Activated T-helper 2 cell treated with anti-CD3 and anti-CD28 coated beads, Interferon-gamma antibody, Interleukin-2, Interleukin-4, amounts not matched to agents 10 μg/mL and 5 μg/mL and 100 μg/mL, durations not matched to agents 14 hours and 24 hours and 36 hours (primary cell): ENCODE measurements at regions not wholly inside any gene's neighbourhood (a gene's known extent, or its start where the extent isn't known, plus 50 kb on each side); places are given as distances from the start of the nearest gene placed in this dataset.

Experiments used
- DNase-seq: peaks from one replicate; pipeline ENCODE4 v3.0.0; 2021; ENCODE audit warnings: low spot score
- H3K27ac Mint-ChIP-seq: one replicate; pipeline ENCODE4 v1.8.0; 2021; ENCODE audit warnings: mixed read lengths
- H3K27me3 Mint-ChIP-seq: one replicate; pipeline ENCODE4 v1.8.0; 2021; ENCODE audit warnings: low read depth, mixed read lengths
- H3K36me3 Mint-ChIP-seq: one replicate; pipeline ENCODE4 v1.8.0; 2021; ENCODE audit warnings: low read depth, mixed read lengths
- H3K4me1 Mint-ChIP-seq: one replicate; pipeline ENCODE4 v1.8.0; 2021; ENCODE audit warnings: low read depth, mixed read lengths
- H3K4me3 Mint-ChIP-seq: one replicate; pipeline ENCODE4 v1.8.0; 2021; ENCODE audit warnings: low read depth, mild to moderate bottlenecking, moderate library complexity, mixed read lengths
- H3K9me3 Mint-ChIP-seq: one replicate; pipeline ENCODE4 v1.8.0; 2021; ENCODE audit warnings: mixed read lengths
- intact Hi-C: fragments of 100-400 bp; cut with micrococcal nuclease; formaldehyde crosslinking; loops from one replicate; pipeline ENCODE4 v1.15.1; 2023

DNA sequence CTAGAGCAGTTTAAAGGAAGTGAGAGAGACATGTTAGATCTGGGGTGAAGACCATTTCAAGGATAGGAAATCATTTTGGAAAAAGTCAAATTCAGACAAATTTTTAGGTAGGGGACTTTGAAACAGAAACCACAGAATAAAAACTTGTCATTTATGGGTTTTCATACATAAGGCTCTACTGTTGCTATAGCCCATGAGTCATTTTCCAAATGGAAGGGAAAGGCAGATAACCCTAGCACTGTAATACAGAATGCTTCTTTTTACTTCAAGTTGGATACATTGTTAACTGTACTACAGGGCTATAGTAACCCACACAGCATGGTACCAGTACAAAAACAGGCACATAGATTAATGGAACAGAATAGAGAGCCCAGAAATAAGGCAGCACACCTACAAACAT, 455.4 kb downstream of the EBF1 start:
- Mint-ChIP-seq H3K36me3 (no peaks in the 10 kb centered on the region), H3K4me3 (no peak overlapping the region), H3K27ac (no peak overlapping the region), H3K27me3 (no peaks in the 10 kb centered on the region), H3K9me3 (no peaks in the 10 kb centered on the region), H3K4me1 (no peaks in the 10 kb centered on the region)
- intact Hi-C loops = no loop called here
- DNase-seq = no peak

DNA sequence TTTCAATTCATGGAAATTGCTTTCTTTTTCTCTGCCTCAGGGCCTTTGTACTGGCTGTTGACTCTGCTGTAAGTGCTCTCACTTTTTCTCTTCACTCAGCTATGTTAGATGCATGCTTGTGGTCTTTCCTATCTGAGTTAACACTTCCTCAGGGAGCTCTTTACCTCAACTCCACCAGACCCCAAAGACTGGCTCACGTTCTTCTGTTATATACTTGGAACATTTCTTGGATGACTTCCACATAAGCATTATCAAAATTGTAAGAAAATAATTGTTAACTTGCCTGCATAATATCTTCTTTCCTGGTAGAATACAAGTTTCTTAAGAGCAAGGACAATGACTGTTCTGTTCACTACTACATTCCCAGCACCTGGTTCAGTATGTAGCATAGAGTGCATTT, 455.9 kb downstream of the EBF1 start:
- DNase-seq = no peak
- Mint-ChIP-seq H3K36me3 (no peaks in the 10 kb centered on the region), H3K4me1 (no peaks in the 10 kb centered on the region), H3K27ac (no peak overlapping the region), H3K9me3 (no peaks in the 10 kb centered on the region), H3K27me3 (no peaks in the 10 kb centered on the region), H3K4me3 (no peak overlapping the region)
- intact Hi-C loops = no loop called here

DNA sequence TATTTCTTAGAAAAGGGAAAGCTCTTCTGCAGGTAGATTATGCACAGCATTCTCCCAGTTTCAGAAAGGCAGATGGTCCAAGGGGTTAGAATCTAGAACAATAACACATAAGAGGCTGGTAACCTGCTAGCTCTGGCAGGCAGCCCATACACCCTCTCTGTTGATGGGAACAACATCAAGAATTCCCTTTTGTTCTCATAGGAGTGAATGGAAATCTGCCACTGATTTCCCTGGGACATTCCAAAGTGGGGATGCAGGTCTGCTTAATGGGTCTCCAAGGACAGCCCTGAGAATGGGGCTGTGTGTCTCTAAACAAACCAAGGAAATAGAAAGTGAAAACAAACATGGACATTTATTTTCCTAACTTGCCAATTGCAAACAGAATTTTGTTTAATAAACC, 456.8 kb downstream of the EBF1 start:
- no peak overlapping the region for H3K4me3 Mint-ChIP-seq
- intact Hi-C loops = no loop called here
- H3K9me3 Mint-ChIP-seq = no peaks in the 10 kb centered on the region
- H3K36me3 Mint-ChIP-seq = no peaks in the 10 kb centered on the region
- DNase-seq = no peak
- H3K4me1 Mint-ChIP-seq = no peaks in the 10 kb centered on the region
- H3K27ac Mint-ChIP-seq = no peak overlapping the region
- no peaks in the 10 kb centered on the region for H3K27me3 Mint-ChIP-seq

DNA sequence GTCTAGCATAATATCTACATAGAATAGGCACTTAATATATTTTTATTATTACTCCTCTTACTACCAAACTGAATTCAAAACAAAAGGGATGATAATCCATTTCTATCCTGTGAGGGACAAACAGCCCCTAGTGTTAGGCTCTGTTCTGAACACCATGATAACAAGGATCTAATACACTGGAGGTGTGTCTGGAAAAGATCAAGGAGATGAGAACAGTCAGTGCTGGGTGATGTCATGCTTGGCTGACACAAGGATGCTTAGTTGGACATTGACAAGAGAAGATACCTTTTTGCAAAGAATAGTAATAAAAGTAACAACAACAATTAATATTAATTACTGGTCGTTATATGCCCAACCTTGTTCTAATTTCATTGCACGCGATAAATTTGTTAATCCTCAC, 458.7 kb downstream of the EBF1 start:
- H3K27me3 Mint-ChIP-seq = no peaks in the 10 kb centered on the region
- intact Hi-C loops = no loop called here
- H3K36me3 Mint-ChIP-seq = no peaks in the 10 kb centered on the region
- no peak overlapping the region for H3K27ac Mint-ChIP-seq
- H3K4me3 Mint-ChIP-seq = no peak overlapping the region
- H3K9me3 Mint-ChIP-seq = no peaks in the 10 kb centered on the region
- DNase-seq = no peak
- H3K4me1 Mint-ChIP-seq = no peaks in the 10 kb centered on the region

DNA sequence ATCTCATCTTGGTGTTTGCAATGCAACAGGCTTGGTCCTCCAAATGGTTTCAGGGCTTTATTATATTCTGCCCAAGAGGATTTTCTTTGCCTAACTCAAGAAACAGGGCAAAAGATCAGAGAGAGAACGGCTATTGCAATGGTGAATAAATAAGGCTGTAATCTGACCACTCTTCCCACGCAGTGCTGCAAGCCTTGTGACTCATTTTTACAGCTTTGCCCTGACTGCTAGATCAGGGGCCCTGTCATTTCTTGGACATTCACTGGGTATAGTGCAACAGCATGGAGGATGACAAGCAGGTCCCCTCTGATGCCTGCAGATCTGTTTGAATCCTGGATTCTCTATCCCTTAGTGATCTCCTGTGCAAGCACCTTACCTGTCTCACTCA, 459.1 kb downstream of the EBF1 start:
- no peak for DNase-seq
- Mint-ChIP-seq H3K4me1 (no peaks in the 10 kb centered on the region), H3K9me3 (no peaks in the 10 kb centered on the region), H3K4me3 (no peak overlapping the region), H3K27ac (no peak overlapping the region), H3K27me3 (no peaks in the 10 kb centered on the region), H3K36me3 (no peaks in the 10 kb centered on the region)
- intact Hi-C loops = no loop called here

DNA sequence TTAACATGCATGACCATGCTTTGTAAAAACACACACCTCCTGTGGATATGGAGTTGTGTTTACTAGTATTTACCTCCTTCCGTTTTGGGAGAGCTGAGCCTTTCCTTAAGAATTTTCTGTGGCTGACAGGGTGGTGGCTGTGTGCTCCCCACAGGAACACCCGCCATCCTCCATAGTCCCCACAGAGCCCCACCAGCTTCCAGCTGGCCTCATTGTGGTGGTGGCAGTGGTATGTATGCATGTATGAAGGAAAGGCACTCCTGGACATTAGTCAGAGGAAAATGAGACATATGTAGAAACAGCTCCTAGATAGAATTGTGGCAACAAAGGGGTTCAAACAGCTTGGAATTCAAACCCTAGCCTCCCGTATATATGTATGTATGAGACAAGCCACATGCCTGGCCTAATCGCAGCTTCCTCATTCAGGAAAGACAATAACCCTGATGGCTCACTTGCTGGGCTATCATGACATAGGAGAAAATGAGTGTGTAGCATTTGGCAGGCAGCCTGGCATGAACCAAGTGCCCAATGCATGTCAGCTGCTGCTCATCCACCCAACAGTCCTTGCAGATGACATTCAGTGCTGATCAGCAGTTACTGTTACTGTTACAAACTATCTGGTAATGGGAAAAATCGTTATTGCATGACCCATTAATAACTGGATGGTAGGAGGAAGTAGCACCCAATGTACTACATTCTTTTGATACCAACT, 459.7 kb downstream of the EBF1 start:
- H3K27ac Mint-ChIP-seq = no peak overlapping the region
- H3K27me3 Mint-ChIP-seq = no peaks in the 10 kb centered on the region
- DNase-seq = no peak
- intact Hi-C loops = no loop called here
- H3K9me3 Mint-ChIP-seq = no peaks in the 10 kb centered on the region
- H3K36me3 Mint-ChIP-seq = no peaks in the 10 kb centered on the region
- H3K4me3 Mint-ChIP-seq = no peak overlapping the region
- H3K4me1 Mint-ChIP-seq = no peaks in the 10 kb centered on the region

DNA sequence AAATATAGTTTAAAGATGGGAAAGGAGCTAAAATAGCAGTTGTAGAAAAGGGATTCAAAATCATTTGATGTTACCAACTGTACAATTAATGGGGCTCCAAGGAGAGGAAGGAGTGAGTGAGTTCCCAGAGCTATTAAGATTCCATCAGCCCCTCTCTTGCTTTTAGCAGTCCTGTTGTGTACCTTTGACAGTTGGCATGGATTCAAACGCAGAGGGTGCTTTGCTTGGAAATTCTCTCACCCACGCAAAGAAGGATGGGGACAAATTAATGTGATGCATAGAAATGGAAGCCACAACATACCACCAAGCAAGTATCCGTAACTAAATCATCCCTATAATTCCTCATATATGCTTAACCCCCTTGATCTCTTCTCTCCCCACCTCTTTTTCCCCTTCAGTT, 461.3 kb downstream of the EBF1 start:
- Mint-ChIP-seq H3K27me3 (no peaks in the 10 kb centered on the region), H3K4me1 (no peaks in the 10 kb centered on the region)

DNA sequence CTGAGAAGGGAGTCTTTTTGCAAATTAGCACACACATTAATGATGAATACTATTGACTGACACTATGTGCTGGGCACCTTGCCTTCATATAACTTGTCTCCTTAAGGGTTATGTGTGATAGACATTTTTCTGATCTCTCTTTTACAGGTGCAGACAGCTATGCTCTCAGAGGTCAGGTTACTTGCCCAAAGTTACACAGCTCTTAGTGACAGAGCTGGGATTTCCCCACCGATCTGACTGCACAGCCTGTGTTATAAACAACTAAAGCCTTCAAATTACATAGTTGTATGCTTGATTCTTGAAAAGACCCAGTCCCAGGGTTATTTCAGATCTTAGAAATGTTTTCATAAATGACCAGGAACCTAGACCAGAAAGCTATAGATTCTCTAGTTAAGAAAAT, 462.7 kb downstream of the EBF1 start:
- Mint-ChIP-seq H3K27me3 (no peaks in the 10 kb centered on the region), H3K27ac (no peak overlapping the region), H3K9me3 (no peaks in the 10 kb centered on the region), H3K4me1 (no peaks in the 10 kb centered on the region), H3K4me3 (no peak overlapping the region), H3K36me3 (no peaks in the 10 kb centered on the region)
- intact Hi-C loops = no loop called here
- DNase-seq = no peak

More for the DNA sequence above, 461.3 kb downstream of the EBF1 start:
- Mint-ChIP-seq H3K36me3 (no peaks in the 10 kb centered on the region), H3K27ac (no peak overlapping the region), H3K9me3 (no peaks in the 10 kb centered on the region), H3K4me3 (no peak overlapping the region)
- no peak for DNase-seq
- intact Hi-C loops = no loop called here

DNA sequence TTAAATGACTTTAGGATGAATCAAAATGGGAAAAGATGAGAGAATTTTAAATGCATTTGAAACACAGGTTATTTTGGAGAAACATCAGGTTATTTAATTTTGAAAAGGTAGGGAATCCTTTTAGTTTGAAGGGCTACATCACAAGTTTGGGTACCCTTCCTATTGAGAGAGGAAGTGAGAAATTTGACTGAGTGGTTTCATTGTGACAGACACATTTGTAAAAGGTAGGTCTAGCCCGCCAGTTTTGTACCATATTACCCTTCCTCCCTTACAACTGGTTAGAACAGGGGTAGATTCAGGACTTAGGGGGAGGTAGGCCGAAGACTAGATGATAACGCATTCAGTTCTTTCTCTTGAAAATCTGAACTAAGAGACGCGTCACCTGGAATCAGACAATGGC, 464.2 kb downstream of the EBF1 start:
- no peaks in the 10 kb centered on the region for H3K4me1 Mint-ChIP-seq

DNA sequence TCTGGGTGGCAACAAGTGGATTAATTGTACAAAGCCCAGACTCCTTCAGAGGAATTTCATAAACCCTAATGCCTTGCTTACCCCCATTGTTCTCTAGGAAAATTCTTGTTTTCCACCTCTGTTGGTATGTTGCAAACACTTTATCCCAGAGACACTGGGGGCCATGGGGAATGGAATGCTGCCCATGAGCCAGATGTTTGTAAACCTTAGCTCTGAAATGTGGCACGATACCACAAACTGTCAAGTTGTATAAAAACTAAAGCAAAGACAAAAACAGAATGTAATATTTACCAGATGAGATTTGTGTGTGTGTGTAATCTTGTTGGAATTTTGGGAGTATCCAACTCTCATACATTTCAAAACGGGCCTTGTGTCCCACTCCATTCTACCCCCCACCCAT, 465.0 kb downstream of the EBF1 start:
- no peaks in the 10 kb centered on the region for H3K4me1 Mint-ChIP-seq
- intact Hi-C loops = no loop called here
- no peak overlapping the region for H3K4me3 Mint-ChIP-seq
- H3K9me3 Mint-ChIP-seq = no peaks in the 10 kb centered on the region
- no peaks in the 10 kb centered on the region for H3K36me3 Mint-ChIP-seq
- no peak for DNase-seq
- H3K27ac Mint-ChIP-seq = no peak overlapping the region
- H3K27me3 Mint-ChIP-seq = no peaks in the 10 kb centered on the region

More for the DNA sequence above, 464.2 kb downstream of the EBF1 start:
- no peaks in the 10 kb centered on the region for H3K36me3 Mint-ChIP-seq
- no peak overlapping the region for H3K27ac Mint-ChIP-seq
- DNase-seq = no peak
- intact Hi-C loops = no loop called here
- H3K27me3 Mint-ChIP-seq = no peaks in the 10 kb centered on the region
- H3K9me3 Mint-ChIP-seq = no peaks in the 10 kb centered on the region
- no peak overlapping the region for H3K4me3 Mint-ChIP-seq

DNA sequence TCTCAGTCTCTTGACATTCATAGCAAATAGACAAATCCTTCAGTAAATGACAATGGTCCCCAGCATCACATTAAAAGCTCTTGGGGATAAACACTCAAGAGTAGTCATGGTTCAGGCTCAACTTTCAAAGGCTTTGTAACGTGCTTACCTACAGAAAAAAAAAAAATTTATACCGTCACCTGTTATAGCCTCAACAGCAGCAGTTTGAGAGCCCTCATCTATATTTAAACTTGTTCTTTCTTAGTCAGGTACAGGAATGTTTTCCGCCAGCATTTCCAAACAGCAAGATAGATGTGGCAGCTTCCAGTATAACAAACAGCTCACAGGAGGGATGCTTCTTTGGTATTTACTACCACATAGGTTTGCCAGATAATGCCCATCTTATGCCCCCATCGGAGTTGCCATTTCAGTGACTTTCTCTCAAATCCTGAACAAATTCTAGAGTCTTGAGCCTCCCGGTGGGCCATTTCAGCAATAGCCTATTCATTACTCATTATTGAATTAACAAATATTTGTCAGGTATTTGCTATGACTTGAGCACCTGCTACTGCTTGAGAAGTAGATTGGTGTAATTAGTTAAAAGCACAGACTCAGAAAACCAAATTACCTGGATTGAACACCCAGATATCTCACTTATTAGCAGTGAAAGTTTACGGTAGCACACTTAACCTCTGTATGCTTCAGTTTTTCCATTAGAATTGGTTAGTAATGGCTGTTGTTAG, 470.0 kb downstream of the EBF1 start:
- Mint-ChIP-seq H3K4me1 (no peaks in the 10 kb centered on the region), H3K4me3 (no peak overlapping the region), H3K36me3 (no peaks in the 10 kb centered on the region), H3K27me3 (no peaks in the 10 kb centered on the region), H3K27ac (no peak overlapping the region), H3K9me3 (no peaks in the 10 kb centered on the region)
- DNase-seq = no peak
- intact Hi-C loops = no loop called here

DNA sequence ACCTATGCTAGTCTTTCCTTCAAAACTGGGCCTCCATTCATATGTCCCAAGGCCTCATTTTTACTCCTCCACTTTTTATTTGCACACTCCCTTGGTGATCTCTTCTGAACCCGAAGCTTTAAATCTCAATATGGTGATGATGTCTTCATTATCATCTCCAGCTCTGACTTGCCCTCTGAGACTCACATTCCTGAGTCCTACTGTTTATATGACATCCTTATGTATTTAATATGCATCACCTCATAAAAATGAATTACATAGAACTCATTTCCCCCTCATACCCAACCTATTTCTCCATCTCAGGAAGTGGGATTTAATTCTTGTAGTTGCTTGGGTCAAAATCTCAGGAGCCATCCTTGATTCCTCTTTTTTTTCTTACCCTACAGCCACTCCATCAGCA, 473.0 kb downstream of the EBF1 start:
- Mint-ChIP-seq H3K27me3 (no peaks in the 10 kb centered on the region), H3K9me3 (no peaks in the 10 kb centered on the region), H3K36me3 (no peaks in the 10 kb centered on the region), H3K27ac (no peak overlapping the region), H3K4me3 (no peak overlapping the region), H3K4me1 (no peaks in the 10 kb centered on the region)
- DNase-seq = no peak
- intact Hi-C loops = no loop called here

DNA sequence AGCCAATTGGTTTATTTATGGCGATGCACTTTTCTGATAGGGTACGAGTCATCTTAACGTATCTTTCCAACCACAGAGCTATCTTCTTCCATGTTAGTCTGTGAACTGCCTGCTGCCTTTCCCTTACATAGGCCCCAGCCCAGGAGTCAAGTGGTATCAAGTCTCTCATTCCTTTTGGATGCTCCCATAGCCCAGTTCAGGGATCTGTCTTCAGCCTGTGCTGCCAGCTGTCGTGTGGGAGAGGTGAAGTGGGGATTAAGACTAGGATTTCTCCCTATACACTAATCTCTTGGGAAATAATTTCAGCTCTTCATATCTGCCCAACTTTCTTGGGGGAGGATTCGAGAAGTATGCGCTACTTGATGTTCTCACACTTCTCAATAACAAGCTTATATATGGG, 475.7 kb downstream of the EBF1 start:
- DNase-seq = no peak

More for the DNA sequence above, 475.7 kb downstream of the EBF1 start:
- intact Hi-C loops = no loop called here
- H3K9me3 Mint-ChIP-seq = no peaks in the 10 kb centered on the region
- no peaks in the 10 kb centered on the region for H3K27me3 Mint-ChIP-seq
- H3K4me3 Mint-ChIP-seq = no peak overlapping the region
- H3K36me3 Mint-ChIP-seq = no peaks in the 10 kb centered on the region
- no peak overlapping the region for H3K27ac Mint-ChIP-seq
- no peaks in the 10 kb centered on the region for H3K4me1 Mint-ChIP-seq
